HG03108 (cell line): ENCODE measurements at regions not wholly inside any gene's neighbourhood (a gene's known extent, or its start where the extent isn't known, plus 50 kb on each side); places are given as distances from the start of the nearest gene placed in this dataset.

Experiments used
- ATAC-seq: cut with Tn5 transposase; IDR thresholded peaks from one replicate; pipeline ENCODE4 v1.9.1; 2021; ENCODE audit warnings: moderate library complexity; ENCODE audit not compliant: unreplicated experiment

DNA sequence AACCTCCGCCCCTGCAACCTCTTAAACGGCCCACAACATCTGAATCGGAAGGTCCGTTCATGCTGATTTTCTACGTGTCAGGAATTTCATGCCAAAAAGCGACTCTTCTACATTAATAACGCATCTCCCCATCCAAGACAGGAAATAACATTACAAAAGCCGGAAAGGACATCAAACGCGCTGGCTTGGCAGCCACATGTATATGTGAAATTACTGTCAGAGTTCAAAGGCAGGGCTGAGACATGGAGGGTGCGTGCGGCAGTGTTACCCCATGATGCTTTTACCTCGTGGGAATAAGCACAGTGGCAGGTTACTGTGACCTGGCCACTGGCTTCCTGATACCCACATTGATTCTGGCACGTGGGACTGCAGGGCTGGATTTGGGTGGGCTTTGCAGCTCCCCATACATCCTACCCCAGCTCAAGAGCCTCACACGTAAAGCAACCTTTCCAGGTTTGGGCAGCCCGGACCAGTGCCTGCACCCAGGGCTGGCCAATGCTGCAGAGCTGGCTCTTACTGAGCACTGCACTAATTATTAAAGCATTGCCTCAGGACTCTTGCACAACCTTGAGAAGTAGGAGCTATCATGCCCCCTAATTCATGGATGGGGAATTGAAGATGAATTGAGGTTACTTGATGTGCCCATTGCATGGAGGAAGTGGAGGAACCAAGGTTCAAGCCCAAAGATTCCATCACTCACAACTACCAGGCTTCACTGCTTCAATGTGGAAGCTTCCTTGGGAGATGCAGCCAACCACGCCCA is 120.6 kb upstream of the FOXF1 start:
- no peak for ATAC-seq

DNA sequence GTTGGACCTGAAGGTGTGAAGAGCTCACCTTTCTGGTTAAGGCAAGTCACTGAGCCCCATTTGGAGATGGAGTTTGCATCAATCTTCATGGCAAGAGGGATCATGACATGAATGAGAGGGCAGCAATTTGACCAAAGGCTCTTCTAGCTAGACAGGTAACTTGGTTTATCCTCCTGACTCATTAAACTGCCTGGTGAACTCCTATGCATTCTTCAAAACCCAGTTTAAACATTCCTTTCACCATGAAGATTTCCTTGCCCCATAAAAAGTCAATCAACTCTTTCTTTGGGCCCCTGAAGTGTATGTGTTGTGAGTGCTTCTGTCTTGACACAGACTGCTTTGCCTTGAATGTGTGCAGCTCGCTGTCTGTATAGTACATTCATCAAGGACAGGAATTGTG is 120.0 kb upstream of the FOXF1 start:
- ATAC-seq: no peak

DNA sequence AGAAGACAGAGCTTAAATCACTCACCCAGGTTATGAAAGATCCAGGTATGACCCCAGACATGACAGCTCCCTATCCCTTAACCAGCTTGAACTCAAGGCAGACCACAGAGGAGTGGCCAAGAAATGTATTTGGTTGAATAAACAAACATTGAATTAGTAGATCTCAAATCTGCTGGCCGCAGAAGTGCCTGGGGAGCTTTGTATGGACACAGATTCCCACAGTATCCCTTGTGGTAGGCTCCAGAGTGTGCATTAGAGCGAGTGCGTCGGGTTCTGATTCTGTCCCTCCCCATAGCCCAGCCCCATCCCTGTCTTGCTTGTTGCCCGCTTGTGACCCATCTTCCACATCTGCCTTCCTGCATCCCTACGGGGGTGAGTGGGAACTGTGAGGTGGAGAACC is 118.8 kb upstream of the FOXF1 start:
- ATAC-seq: no peak

DNA sequence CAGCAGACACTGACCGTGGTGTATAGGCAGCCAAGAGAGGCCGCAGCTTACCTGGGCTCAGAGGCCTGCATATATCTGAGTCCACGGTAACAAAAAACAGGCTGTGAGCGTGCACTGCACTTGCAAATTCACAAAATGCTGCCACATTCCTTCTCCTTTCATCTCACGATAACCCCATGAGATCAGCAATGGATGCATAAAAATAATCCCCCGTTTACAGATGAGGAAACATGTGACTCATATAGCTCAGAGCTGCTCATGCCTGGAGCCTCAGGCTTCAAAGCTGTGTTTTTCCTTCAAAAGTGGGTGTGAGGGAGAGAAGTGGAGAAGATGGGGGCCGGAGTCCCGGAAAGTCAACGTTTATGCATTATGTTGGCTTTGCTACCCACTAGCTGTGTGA is 118.3 kb upstream of the FOXF1 start:
- ATAC-seq: no peak

DNA sequence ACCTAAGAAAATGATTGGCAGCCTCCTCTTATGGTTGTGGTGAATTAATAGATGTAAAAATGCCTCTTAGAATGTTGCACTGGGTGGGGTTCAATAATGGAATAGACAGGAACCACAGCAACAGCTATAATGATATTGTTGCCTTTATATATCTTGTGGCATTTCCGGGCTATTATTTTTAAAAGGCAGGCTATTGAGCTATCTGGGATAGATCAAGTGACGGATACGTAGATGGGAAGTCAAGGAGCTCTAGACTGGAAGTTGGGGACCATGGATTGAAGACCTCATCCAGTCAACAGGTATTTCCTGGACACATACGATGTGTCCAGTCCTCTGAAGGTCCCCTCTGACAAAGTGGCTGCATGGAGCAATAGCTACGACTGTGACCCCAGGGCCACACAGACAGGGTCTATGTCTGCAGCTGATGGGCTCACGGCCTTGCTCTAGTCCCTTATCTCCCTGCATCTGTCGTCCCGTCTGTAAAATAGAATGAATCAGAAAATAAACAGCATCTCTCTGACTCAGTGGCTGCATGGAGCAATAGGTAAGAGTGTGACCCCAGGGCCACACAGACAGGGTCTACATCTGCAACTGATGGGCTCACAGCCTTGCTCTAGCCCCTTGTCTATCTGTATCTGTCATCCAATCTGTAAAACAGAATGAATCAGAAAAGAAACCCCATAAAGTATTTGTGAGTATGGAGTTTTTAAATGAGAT is 117.7 kb upstream of the FOXF1 start:
- no peak for ATAC-seq

DNA sequence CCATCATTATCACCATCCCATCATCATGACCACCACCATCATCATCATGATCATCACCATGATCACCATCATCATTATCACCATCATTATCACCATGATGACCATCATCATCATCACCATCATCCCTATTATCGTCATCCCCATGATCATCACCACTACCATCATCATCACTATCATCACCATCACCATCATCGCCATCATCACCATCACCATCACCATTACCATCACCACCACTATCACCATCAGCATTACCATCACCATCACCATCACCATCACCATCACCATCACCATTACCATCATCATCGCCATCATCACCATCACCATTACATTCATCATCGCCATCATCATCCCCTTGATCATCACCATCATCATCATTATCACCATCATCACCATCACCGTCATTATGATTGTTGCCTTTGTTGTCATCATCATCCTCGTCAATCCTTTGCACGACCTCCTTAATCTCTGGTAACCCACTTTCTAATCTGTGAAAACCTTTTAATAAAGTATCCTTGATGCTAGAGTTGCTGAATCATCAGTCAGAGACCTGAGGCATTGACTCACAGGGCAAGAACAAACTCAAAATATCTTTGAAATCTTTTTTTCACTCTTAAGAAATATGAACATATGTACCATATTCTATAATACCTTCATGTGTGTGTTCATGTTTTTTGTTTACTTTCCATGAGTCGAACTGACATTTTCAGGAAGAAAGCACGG is 116.3 kb upstream of the FOXF1 start:
- ATAC-seq: no peak

DNA sequence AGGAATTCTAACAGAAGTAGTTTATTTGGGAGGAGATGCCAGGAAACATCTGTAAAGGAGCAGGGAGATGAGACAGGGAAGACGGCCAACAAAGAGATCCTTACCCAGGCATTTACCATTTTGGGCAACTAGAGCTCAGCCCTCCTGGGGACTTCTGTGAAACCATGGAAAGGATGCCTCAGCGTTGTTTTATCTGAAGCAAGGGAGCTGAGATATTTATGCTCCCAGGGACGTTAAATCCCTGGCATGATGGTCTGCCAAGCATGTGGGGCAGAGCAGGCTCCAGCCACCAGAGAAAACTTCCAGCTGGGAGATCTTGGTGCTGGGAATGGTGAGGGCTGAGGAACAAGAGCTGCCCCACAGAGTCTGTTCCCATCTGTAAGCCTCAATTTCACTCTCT is 114.8 kb upstream of the FOXF1 start:
- no peak for ATAC-seq

DNA sequence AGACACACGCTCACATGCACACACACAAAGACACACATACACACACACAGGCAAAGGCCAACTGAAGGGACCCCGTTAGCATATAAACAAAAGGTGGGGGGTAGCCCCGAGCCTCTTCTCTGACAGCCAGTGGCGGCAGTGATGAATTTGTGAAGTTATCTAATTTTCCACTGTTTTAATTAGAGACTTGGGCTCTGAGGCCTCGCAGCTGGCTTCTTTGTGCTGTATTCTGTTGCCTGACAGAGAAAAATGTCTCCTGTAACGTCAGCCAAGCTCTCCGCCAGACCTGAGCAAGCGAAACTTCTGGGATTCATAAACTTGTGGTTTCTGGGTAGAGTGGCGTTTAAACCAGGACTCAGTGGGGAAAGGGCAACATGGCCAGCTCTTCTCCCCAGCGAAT is 113.9 kb upstream of the FOXF1 start:
- ATAC-seq: no peak

DNA sequence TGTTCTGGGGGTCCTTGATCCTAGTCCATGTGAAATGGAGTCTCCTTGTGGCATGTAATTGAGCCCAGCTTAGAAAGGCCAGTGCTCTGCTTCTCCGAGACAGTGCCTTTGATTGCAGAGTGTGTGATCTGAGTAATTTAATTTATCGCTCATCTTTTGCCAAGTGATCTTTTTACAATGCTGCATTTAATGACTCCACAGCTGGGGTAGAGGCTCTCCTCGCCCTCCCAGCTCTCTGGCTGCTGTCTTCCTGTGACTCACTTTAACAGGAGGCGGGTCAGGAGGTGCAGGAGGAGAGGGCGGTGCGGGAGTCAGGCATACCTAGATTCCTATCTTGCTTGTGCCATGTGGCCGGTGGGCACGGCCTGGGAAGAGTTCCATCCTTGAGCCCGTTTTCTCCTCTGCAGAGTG is 113.4 kb upstream of the FOXF1 start:
- no peak for ATAC-seq

DNA sequence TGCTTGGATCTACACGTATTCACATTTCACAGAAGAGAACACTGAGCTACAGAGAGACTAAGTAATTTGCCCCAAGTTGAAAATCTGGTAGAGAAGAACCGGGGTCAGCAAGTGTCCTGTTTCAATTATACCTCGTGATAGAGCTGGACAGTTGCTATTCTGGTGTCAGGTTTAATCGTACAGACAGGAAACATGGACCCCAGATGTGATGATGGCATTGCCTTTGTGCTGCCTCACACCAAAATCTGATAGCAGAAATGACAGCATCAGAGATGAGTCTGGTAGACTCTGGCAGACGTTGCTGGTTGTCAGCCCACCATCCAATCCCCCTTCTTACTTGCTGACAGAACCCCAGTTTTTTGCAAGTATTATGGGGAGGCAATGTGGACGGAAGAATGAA is 112.1 kb upstream of the FOXF1 start:
- ATAC-seq: no peak

DNA sequence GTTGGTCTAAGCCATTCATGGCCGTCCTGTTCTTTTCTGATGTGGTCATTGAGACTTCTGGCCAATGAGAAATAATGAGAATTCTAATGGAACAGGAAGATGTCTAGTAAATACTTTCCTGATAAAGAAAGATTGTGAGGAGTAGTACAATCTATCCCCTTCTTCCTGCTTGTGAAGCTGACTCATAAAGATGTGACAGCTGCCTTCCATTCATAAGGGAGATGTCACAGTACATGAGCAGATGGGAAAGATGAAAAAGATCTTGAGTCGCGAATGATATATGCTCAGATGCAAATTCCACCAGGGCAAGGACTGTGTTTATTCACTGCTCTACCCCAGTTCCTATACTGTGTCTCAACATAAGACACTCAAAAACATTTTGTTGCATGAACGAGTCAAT is 111.7 kb upstream of the FOXF1 start:
- ATAC-seq: no peak

DNA sequence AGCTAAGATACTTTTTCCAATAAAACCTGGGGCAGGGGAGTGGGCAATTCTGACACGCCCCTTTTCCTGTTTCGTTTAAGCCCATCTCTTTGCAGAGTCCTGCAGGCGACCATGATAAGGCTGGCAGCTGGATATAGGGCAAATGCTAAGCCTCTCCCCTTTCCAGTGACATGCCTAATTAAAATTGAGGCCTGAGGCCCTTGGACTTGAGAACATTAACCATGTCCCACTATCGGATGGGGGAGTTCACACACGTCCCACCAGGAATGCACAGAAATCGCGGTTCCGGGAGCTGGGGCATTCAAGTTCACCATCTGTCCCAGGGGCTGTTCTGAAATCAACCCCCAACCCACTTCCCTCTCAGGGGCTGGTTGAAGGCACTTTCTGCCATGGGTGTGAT is 109.2 kb upstream of the FOXF1 start:
- no peak for ATAC-seq

DNA sequence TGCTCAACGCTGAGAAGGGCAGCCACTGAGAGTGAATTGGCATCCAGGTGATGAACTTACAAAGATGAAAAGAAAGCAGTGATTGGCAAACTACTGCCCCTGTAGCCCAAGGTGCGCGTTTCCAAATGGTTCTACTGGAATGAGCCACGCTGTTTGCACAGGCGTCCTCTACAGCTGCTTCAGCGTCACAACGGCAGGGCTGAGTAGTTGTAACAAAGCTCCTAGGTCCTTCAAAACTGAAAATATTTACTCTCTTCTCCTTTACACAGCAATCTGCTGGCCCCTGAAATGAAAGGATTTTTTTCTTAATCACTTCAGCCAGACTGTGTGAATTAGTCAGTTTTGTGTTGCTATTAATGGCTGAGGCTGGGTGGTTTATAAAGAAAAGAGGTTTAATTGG is 107.2 kb upstream of the FOXF1 start:
- no peak for ATAC-seq

DNA sequence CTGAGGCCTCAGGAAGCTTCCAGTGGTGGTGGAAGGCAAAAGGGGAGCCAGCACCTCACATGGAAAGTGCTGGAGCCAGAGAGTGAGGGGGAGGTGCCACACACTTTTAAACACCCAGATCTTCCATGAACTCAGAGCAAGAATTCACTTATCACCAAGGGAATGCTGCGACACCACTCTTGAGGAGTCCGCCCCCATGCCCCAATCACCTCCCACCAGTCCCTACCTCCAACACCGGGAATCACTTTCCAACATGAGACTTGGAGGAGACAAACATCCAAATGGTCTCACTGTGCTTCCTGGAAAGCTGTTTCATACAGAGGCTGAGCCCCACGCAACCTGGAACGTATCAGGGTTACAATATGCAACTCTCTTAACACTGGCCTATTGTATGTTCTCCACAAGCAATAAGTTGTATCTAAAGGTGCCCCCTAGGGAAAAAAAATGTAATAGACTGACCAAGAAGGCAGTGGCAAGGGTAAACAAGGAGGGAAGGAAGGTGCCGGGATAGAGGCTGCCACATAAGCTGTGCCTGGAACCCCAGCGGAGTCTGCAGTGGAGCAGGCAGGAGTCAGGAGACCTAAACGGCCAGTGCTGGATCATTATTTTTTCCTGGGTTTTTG is 106.7 kb upstream of the FOXF1 start:
- no peak for ATAC-seq

DNA sequence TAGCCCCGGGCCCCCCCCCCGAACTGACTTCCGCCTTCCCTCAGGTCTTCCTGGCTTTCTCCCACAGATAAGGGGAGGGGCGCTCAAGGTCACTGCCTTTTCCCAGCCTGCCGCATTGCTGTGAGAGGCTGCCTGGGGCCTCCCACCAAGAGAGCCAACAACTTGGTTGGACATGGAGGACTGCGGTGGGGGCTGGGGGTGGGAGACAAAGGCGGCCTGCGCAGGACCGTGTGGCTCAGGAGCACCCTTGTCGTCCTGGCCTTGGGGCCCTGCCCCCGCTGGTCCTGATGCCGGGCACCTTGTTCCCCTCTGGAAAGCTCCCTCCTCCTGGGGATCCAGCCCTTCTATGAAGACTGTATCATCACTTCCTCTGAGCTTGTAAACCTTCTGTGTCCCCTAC is 105.6 kb upstream of the FOXF1 start:
- ATAC-seq: no peak

DNA sequence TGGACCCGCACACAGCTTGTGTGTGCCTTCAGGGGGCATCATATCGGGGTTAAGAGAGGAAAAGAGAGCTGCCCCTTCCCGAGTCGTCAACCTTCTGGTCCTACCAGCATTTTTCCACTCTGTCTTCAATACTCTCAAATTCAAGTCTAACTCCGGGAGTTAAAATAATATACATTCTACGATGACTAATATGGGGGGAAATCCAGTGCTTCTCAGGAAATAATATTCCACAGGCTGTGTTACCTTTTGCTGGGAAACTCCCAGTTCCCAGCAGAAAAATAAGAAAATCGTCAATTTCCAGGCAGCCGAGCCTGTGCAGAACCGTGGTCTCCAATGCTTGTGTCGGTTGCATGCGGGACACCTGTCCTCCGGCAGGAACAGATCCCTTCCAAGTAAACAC is 105.0 kb upstream of the FOXF1 start:
- ATAC-seq: no peak

DNA sequence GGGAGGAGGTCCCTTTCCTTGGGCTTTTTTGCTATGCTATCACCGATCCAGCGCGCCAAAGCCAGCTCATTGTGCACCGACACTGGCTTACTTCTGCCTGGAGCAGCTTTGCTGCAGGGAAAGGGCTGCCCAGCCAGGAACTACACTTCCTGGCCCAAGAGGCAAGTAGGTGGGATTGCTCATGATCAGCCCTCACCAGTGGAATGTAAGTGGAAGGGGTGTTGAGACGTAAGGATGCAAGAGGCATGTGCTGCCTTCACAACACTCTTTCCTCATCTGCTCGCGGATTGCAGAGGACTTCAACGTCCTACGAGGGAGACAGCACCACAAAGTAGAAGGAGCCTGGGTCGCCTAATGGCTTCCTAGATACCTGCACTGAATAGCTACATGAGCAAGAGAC is 104.3 kb upstream of the FOXF1 start:
- no peak for ATAC-seq

DNA sequence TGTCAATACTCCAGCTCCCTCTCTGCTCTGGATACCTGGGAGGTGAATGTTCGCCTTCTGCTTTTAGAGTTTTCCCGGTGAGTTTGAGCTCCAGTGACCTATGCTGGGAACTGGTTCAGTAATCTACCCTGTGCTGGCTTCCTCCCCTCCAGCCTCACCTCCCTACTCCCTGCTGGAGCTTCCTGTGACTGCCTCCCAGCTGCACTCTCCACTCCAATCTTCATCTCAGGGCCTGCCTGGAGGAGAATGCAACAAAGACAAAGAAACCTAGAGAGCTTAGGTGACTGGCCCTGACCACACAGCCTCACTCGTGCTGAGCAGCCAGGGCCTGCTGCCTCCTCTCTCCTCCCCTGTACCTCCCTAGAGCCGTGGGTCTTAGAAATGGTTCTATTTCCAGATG is 101.6 kb upstream of the FOXF1 start:
- ATAC-seq: no peak

DNA sequence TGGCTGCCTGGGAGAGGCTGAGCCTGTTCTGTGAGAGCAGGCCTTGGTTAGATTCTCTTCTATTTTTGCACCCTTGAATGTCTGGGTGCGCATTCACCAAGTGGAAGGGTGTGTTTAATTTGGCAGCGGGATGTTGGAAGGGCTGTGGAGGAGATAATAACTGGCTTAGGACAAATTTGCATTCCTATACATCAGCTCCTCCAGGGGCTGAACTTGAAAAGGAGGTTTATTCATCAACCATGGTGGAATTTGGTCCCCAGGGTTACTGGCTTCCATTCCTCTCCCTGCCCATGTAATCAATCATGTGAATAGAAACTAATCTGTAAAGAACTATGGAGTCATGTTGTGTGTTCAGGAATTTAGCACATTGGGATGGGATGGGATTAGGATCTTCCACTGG is 100.2 kb upstream of the FOXF1 start:
- no peak for ATAC-seq

DNA sequence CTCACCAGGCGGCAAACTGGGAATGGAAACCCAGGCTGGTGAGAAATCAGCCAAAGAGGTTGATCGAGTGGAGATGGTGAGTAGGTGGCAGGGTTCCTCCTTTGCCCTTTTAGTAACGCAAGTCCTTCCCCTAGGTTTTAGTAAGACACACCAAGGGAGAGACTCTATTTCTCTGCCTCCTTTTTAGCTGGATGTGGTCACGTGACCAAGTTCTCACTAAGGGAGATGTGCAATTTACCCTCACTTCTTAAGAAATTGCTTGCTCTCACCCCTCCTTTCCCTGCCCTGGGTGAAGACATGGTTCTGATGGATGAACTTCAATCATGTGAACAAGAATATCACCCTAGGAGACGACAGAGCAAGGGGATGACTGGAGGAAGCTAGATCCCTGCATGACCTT is 99.8 kb upstream of the FOXF1 start:
- no peak for ATAC-seq

DNA sequence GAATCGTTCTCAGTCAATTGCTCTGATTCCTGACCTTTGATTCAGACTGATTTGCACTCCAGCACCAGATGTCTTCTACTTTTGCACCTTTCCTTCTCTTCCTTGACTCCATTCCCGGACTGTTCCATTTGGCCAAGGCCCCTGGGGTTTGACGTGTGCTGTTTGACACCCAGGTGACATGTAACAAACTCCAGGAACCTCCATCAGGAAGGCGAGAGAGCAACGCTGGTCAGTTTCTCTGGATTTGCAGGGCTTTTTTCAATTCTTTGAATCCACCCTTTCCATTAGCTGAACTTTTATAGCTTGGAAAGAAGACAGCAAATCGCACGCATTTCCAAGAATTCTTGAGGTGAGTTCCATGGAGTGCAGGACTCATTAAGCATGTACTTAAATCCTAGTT is 98.4 kb upstream of the FOXF1 start:
- no peak for ATAC-seq
